HG03025 (cell line): ENCODE measurements at regions not wholly inside any gene's neighbourhood (a gene's known extent, or its start where the extent isn't known, plus 50 kb on each side); places are given as distances from the start of the nearest gene placed in this dataset.

Experiments used
- ATAC-seq: cut with Tn5 transposase; IDR thresholded peaks from one replicate; pipeline ENCODE4 v1.9.1; 2021; ENCODE audit warnings: mild to moderate bottlenecking, moderate library complexity; ENCODE audit not compliant: unreplicated experiment, low FRiP score

- no peak for ATAC-seq
Measured at GRCh38 chr10:90975096-90975495, 54.2 kb upstream of the ANKRD1 start.

GRCh38 chr10:90977162-90977854, 56.4 kb upstream of the ANKRD1 start:
- no peak for ATAC-seq

- no peak for ATAC-seq
Measured at GRCh38 chr10:90977855-90978486, 57.1 kb upstream of the ANKRD1 start.

- ATAC-seq, result no peak
Measured at GRCh38 chr10:90982406-90983008, 61.6 kb upstream of the ANKRD1 start.

GRCh38 chr10:90983914-90984549, 63.1 kb upstream of the ANKRD1 start:
- peak; percentile 49 for ATAC-seq

- ATAC-seq, result no peak
Measured at GRCh38 chr10:90984898-90985297, 64.0 kb upstream of the ANKRD1 start.

GRCh38 chr10:90985321-90985933, 64.5 kb upstream of the ANKRD1 start:
- ATAC-seq, result no peak

- no peak for ATAC-seq
Measured at GRCh38 chr10:90986136-90986760, 65.4 kb upstream of the ANKRD1 start.

GRCh38 chr10:90986870-90987269, 66.0 kb upstream of the ANKRD1 start:
- ATAC-seq, result no peak

GRCh38 chr10:90987383-90987782, 66.5 kb upstream of the ANKRD1 start:
- no peak for ATAC-seq

- ATAC-seq, result no peak
Measured at GRCh38 chr10:90988024-90988423, 67.1 kb upstream of the ANKRD1 start.

GRCh38 chr10:90988802-90989201, 67.9 kb upstream of the ANKRD1 start:
- ATAC-seq, result no peak

GRCh38 chr10:90989378-90989777, 68.5 kb upstream of the ANKRD1 start:
- no peak for ATAC-seq

GRCh38 chr10:90992462-90992861, 71.6 kb upstream of the ANKRD1 start:
- ATAC-seq, result no peak

- ATAC-seq, result no peak
Measured at GRCh38 chr10:90993340-90993739, 72.5 kb upstream of the ANKRD1 start.

GRCh38 chr10:90997670-90998069, 76.8 kb upstream of the ANKRD1 start:
- ATAC-seq, result no peak

GRCh38 chr10:90998733-90999511, 78.0 kb upstream of the ANKRD1 start:
- peak; percentile 35 for ATAC-seq

GRCh38 chr10:90999512-91000172, 78.8 kb upstream of the ANKRD1 start:
- ATAC-seq, result peak; percentile 58

GRCh38 chr10:91000470-91000869, 79.6 kb upstream of the ANKRD1 start:
- no peak for ATAC-seq
